Keratinocyte (primary cell): ENCODE measurements at regions not wholly inside any gene's neighbourhood (a gene's known extent, or its start where the extent isn't known, plus 50 kb on each side); places are given as distances from the start of the nearest gene placed in this dataset.

Experiments
- DNase-seq: peaks from one replicate; pipeline ENCODE4 v3.0.0-alpha.2; 2011; ENCODE audit warnings: low read depth, missing footprints, low spot score
- FAIRE-seq: peaks from 2 replicates; lab custom pipeline; 2011; peaks lifted over from hg19 to GRCh38; lab: Jason Lieb, UNC
- H2AFZ ChIP-seq: 2 replicates; pipeline ENCODE4 v1.6.0; 2012; ENCODE audit warnings: low read length, control low read depth, inconsistent platforms; ENCODE audit not compliant: control insufficient read depth
- H3K27ac ChIP-seq: 2 replicates; pipeline ENCODE4 v1.5.1; 2011; ENCODE audit warnings: low read length; ENCODE audit not compliant: control insufficient read depth, insufficient read depth
- H3K27me3 ChIP-seq: 3 replicates; pipeline ENCODE4 v1.6.0; 2011; ENCODE audit warnings: low read length; ENCODE audit not compliant: control insufficient read depth, insufficient read depth; ENCODE audit errors: extremely low read depth
- H3K36me3 ChIP-seq, 2 experiments: 2 replicates in 1 of 2; 3 replicates in 1 of 2; pipeline ENCODE4 v1.5.1; 2011; ENCODE audit warnings: low read length in 2 of 2, mild to moderate bottlenecking in 1 of 2; ENCODE audit not compliant: control insufficient read depth in 2 of 2, insufficient read depth in 2 of 2; ENCODE audit errors: extremely low read depth in 1 of 2
- H3K4me1 ChIP-seq: 3 replicates; pipeline ENCODE4 v1.5.1; 2011; ENCODE audit warnings: low read length; ENCODE audit not compliant: control insufficient read depth, insufficient read depth; ENCODE audit errors: extremely low read depth
- H3K4me2 ChIP-seq: 3 replicates; pipeline ENCODE4 v1.6.0; 2011; ENCODE audit warnings: low read depth, low read length; ENCODE audit not compliant: control insufficient read depth, insufficient read depth; ENCODE audit errors: extremely low read depth
- H3K4me3 ChIP-seq, 3 experiments: fragments of 200-600 bp in 1 of 3; sonication (generic) in 1 of 3; 2 replicates in 2 of 3; 3 replicates in 1 of 3; pipeline ENCODE4 v1.5.1; 2011 to 2016; ENCODE audit warnings: low read length in 3 of 3, mild to moderate bottlenecking in 3 of 3, control low read depth in 2 of 3, inconsistent platforms in 1 of 3, low read depth in 1 of 3, mixed read lengths in 1 of 3, mixed run types in 1 of 3, moderate library complexity in 1 of 3; ENCODE audit not compliant: control insufficient read depth in 2 of 3, insufficient read depth in 2 of 3; ENCODE audit errors: extremely low read depth in 1 of 3
- H3K79me2 ChIP-seq: 2 replicates; pipeline ENCODE4 v1.6.0; 2012; ENCODE audit warnings: low read length; ENCODE audit not compliant: control insufficient read depth, insufficient read depth
- H3K9ac ChIP-seq: 3 replicates; pipeline ENCODE4 v1.6.0; 2011; ENCODE audit warnings: low read length; ENCODE audit not compliant: control insufficient read depth, insufficient read depth; ENCODE audit errors: extremely low read depth
- H3K9me1 ChIP-seq: 3 replicates; pipeline ENCODE4 v1.6.0; 2011; ENCODE audit warnings: low read length; ENCODE audit not compliant: control insufficient read depth, insufficient read depth; ENCODE audit errors: extremely low read depth
- H3K9me3 ChIP-seq: 2 replicates; pipeline ENCODE4 v1.5.1; 2012; ENCODE audit warnings: low read depth, low read length; ENCODE audit not compliant: control insufficient read depth
- H4K20me1 ChIP-seq: 3 replicates; pipeline ENCODE4 v1.6.0; 2011; ENCODE audit warnings: low read length; ENCODE audit not compliant: control insufficient read depth, insufficient read depth; ENCODE audit errors: extremely low read depth
- CTCF ChIP-seq, 3 experiments: IDR thresholded peaks in 1 of 3; conservative IDR thresholded peaks in 1 of 3; optimal IDR thresholded peaks in 1 of 3; 2 replicates in 2 of 3; 3 replicates in 1 of 3; pipeline versions ENCODE3 to v1.5.1; 2011; ENCODE audit warnings: low read length in 3 of 3, mild to moderate bottlenecking in 3 of 3, moderate library complexity in 2 of 3, control low read depth in 1 of 3, inconsistent platforms in 1 of 3; ENCODE audit not compliant: insufficient read depth in 2 of 3; ENCODE audit errors: extremely low read depth in 1 of 3
- EZH2 ChIP-seq: IDR thresholded peaks from one replicate; pipeline ENCODE4 v1.6.1; 2012; ENCODE audit warnings: inconsistent platforms, mild to moderate bottlenecking, low read length, moderate library complexity
- dilution Hi-C: fragments of 300-500 bp; cut with MboI; formaldehyde crosslinking; loops from one replicate; pipeline ENCODE4 v1.7.0; 2020; ENCODE audit warnings: low sequenced_read_pairs; ENCODE audit not compliant: extremely low pct_ligation_motif_present

GRCh38 chr20:39491711-39492110, 529.6 kb downstream of the DHX35 start:
- H3K9me3 ChIP-seq = no peaks in the 10 kb centered on the region
- H3K79me2 ChIP-seq = no peaks in the 10 kb centered on the region
- TF ChIP-seq CTCF (optimal IDR thresholded peaks at IDR 0.05 in 1 of 3, IDR thresholded peaks at IDR 0.05 in 1 of 3, conservative IDR thresholded peaks at IDR 0.05 in 1 of 3; ENCODE audit: extremely low read depth in 1 of 3, insufficient read depth in 2 of 3, low read length in 3 of 3) (no peak), EZH2 (no peak)
- H2AFZ ChIP-seq = no peak overlapping the region
- no peaks in the 10 kb centered on the region for H3K9me1 ChIP-seq
- H3K4me3 ChIP-seq = no peak overlapping the region
- DNase-seq (no peak), FAIRE-seq (no peak)
- no peak overlapping the region for H3K4me2 ChIP-seq
- dilution Hi-C loops = no loop called here
- H3K27ac ChIP-seq = no peak overlapping the region
- no peaks in the 10 kb centered on the region for H3K27me3 ChIP-seq
- H3K4me1 ChIP-seq = no peaks in the 10 kb centered on the region
- H4K20me1 ChIP-seq = no peaks in the 10 kb centered on the region
- H3K9ac ChIP-seq = no peak overlapping the region
- H3K36me3 ChIP-seq = no peaks in the 10 kb centered on the region

- Histone ChIP-seq H3K4me1 (no peaks in the 10 kb centered on the region), H3K36me3 (no peaks in the 10 kb centered on the region), H3K79me2 (no peaks in the 10 kb centered on the region), H3K9me3 (no peaks in the 10 kb centered on the region), H2AFZ (no peak overlapping the region), H3K9ac (no peak overlapping the region), H3K4me3 (no peak overlapping the region), H3K9me1 (no peaks in the 10 kb centered on the region), H3K27me3 (no peaks in the 10 kb centered on the region), H3K27ac (no peak overlapping the region), H3K4me2 (no peak overlapping the region), H4K20me1 (no peaks in the 10 kb centered on the region)
- FAIRE-seq (no peak), DNase-seq (no peak)
- dilution Hi-C loops = no loop called here
- TF ChIP-seq EZH2 = no peak
Measured at GRCh38 chr20:39489986-39490560, 527.9 kb downstream of the DHX35 start.
